ENCODE measurements at regions not wholly inside any gene's neighbourhood (a gene's known extent, or its start where the extent isn't known, plus 50 kb on each side); places are given as distances from the start of the nearest gene placed in this dataset.
A peak's percentile ranks its signal among the peaks of the same experiment; 100 is the strongest.

DNA sequence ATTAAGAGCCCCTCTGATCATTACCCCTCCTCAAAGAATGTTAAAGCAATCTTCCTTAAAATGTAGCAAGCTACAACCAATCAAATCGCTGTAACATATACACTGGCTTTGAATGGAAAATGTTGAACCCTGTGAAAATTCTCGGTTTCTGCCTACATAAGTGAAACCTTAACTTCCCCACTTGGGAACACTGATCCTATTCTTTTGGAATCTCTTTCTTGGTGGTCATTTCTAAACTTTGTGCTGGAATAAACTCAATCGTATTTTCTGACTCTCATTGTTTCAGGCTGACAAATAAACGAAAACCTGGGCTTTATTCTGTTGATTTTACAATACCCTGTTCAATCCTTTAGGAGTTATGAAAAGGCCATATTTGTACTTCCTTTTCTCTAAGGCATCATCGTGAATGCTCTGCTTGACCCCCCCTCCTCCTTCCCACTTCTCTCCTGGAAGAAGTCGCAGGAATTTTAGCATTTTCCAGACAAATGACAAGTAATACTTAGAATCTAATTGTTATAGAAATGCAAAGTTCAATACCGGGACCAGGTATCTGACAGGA lies 155.1 kb upstream of the FAM13C start:
- TF ChIP-seq, protein P1, sequence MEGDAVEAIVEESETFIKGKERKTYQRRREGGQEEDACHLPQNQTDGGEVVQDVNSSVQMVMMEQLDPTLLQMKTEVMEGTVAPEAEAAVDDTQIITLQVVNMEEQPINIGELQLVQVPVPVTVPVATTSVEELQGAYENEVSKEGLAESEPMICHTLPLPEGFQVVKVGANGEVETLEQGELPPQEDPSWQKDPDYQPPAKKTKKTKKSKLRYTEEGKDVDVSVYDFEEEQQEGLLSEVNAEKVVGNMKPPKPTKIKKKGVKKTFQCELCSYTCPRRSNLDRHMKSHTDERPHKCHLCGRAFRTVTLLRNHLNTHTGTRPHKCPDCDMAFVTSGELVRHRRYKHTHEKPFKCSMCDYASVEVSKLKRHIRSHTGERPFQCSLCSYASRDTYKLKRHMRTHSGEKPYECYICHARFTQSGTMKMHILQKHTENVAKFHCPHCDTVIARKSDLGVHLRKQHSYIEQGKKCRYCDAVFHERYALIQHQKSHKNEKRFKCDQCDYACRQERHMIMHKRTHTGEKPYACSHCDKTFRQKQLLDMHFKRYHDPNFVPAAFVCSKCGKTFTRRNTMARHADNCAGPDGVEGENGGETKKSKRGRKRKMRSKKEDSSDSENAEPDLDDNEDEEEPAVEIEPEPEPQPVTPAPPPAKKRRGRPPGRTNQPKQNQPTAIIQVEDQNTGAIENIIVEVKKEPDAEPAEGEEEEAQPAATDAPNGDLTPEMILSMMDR (IDR thresholded peaks at IDR 0.05; ENCODE audit: low read depth, low read length) = no peak
- Histone ChIP-seq H3K36me3 (no peaks in the 10 kb centered on the region), H3K27me3 (no peaks in the 10 kb centered on the region), H3K4me3 (no peak overlapping the region), H3K9me3 (ENCODE audit: low read depth) (no peaks in the 10 kb centered on the region), H3K27ac (no peak overlapping the region), H3K4me1 (ENCODE audit: low read depth) (no peaks in the 10 kb centered on the region)
- DNase-seq (ENCODE audit: low read depth in 1 of 2, low spot score in 1 of 2) = peak in 1 of 2 donors; percentile 8

DNA sequence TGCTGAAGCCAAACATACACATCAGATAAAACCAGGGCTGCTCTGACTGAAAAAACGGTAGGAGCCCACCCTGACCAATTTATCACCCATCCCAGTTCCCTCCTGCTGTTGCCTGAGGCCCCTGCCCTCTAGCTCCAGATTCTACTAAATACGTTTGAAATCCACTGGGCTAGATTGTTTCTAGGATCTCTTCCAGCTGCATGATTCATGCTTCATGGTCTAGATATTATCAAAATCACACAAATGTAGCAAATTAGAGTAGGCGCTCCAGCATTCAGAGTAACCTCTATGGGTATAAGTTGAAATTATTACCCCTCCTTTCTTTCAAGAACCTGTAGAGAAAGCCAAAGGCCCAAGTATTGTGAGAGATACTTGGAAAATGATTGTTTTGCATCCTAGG lies 151.2 kb upstream of the FAM13C start:
- Histone ChIP-seq H3K4me3 (no peak overlapping the region), H3K27ac (no peak overlapping the region), H3K36me3 (no peaks in the 10 kb centered on the region), H3K9me3 (ENCODE audit: low read depth) (no peaks in the 10 kb centered on the region), H3K27me3 (no peaks in the 10 kb centered on the region), H3K4me1 (ENCODE audit: low read depth) (no peaks in the 10 kb centered on the region)
- TF ChIP-seq, protein P1 (IDR thresholded peaks at IDR 0.05; ENCODE audit: low read depth, low read length) = no peak
- DNase-seq (ENCODE audit: low read depth in 1 of 2, low spot score in 1 of 2) = peak in 1 of 2 donors; percentile 60

DNA sequence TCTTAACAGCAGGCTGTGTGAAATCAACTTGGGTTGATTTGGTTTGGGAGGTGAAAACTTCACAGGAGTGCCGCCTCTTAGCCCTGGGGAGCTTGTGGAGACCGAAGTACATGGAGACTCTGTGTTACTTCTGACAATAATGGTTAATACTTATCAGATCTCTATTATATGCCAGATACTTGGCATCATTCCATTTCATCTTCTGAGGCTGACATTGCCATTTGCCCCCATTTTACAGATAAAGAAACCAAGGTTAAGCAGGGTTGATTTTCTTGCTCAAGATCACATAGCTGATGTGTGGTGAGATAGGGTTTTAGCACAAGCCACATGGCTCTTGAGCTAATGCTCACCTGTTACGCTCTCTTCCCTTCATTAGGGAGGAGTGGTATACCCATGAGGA lies 150.6 kb upstream of the FAM13C start:
- TF ChIP-seq, protein P1 (IDR thresholded peaks at IDR 0.05; ENCODE audit: low read depth, low read length) = no peak
- H3K9me3 ChIP-seq (ENCODE audit: low read depth) = no peaks in the 10 kb centered on the region
- no peak for DNase-seq (ENCODE audit: low read depth in 1 of 2, low spot score in 1 of 2)
- H3K27ac ChIP-seq = no peak overlapping the region
- H3K4me1 ChIP-seq (ENCODE audit: low read depth) = no peaks in the 10 kb centered on the region
- no peak overlapping the region for H3K4me3 ChIP-seq
- H3K27me3 ChIP-seq = no peaks in the 10 kb centered on the region
- H3K36me3 ChIP-seq = no peaks in the 10 kb centered on the region

DNA sequence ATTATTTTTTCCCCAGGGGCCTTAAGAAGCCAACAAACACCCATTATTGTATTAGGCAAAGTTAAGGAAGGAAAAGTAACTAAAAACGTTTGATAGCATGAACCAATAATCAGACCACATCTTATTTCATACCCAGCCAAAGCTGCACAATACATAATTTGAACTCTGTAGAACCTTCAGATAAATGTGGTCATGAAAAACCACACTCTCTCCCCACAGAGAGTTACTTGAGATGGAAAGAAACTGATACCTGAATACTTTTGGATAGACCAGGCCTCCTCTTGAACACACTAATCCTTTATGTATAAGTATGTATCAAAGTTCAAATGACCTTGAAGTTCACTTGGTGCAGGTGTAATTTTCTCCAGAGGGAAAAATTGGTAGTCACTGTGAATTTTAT lies 146.6 kb upstream of the FAM13C start:
- Histone ChIP-seq H3K27me3 (no peaks in the 10 kb centered on the region), H3K4me3 (no peak overlapping the region), H3K9me3 (ENCODE audit: low read depth) (no peaks in the 10 kb centered on the region), H3K27ac (no peak overlapping the region), H3K36me3 (no peaks in the 10 kb centered on the region), H3K4me1 (ENCODE audit: low read depth) (no peaks in the 10 kb centered on the region)
- DNase-seq (ENCODE audit: low read depth in 1 of 2, low spot score in 1 of 2) = no peak
- TF ChIP-seq, protein P1 (IDR thresholded peaks at IDR 0.05; ENCODE audit: low read depth, low read length) = no peak

DNA sequence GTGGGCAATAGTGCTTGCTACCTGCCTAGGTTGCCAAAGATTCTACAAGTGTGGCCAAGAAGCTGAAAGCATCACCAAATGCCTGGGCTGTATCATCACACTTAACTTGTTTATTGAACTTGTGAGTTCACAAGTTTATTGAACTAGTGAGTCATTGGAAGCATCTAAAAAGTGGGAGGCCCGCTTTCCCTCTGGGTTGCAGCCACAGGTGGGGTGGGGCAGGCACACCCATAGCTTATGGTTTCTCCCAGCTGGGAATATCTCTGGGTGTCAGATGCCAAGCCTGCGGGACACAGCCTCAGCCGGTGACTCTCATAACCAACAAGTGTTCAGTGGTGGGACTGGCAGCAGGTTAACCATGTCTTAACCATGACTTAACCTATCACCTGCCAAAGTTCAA lies 145.9 kb upstream of the FAM13C start:
- H3K27me3 ChIP-seq = no peaks in the 10 kb centered on the region

More for the DNA sequence above, 145.9 kb upstream of the FAM13C start:
- TF ChIP-seq, protein P1 (IDR thresholded peaks at IDR 0.05; ENCODE audit: low read depth, low read length) = no peak
- H3K27ac ChIP-seq = no peak overlapping the region
- no peak for DNase-seq (ENCODE audit: low read depth in 1 of 2, low spot score in 1 of 2)
- no peaks in the 10 kb centered on the region for H3K4me1 ChIP-seq (ENCODE audit: low read depth)
- H3K9me3 ChIP-seq (ENCODE audit: low read depth) = no peaks in the 10 kb centered on the region
- no peaks in the 10 kb centered on the region for H3K36me3 ChIP-seq
- H3K4me3 ChIP-seq = no peak overlapping the region

Measured in cardiac muscle cell (in vitro differentiated cells and primary cell).